ENCODE measurements at regions not wholly inside any gene's neighbourhood (a gene's known extent, or its start where the extent isn't known, plus 50 kb on each side); places are given as distances from the start of the nearest gene placed in this dataset.

DNA sequence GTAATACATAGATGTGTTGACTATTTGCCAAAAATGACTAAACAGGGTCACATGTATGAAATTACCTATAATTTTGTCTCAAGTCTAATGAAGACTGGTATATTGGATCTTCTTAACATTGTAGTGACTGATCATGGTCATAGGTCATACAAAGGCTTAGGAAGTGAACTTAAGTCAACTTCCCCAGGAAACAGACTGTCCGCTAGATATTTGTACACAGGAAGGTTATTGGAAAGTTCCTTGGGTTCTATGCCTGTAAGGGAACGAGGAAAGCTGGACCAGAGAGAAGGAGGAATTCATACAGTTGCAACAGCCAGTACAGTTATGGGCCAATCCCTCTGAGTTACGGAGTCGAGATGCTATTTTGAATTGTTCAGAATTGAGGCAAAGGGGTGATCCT lies 462.0 kb upstream of the THRB start:
- ATAC-seq: no peak
- peaks cover 66% of the 10 kb centered on the region for H3K27me3 Mint-ChIP-seq (ENCODE audit: insufficient read depth, low read depth, poor library complexity)

More for the DNA sequence above, 462.0 kb upstream of the THRB start:
- peaks cover 14% of the 10 kb centered on the region; the same call in 1 of the 2 replicates for H4K20me1 ChIP-seq (replicated peaks; ENCODE audit: insufficient read depth)
- no peaks in the 10 kb centered on the region for H3K79me2 ChIP-seq (replicated peaks; ENCODE audit: insufficient read depth)
- no peak for DNase-seq (ENCODE audit: low spot score)
- H3K4me3 ChIP-seq: no peak overlapping the region
- H3K9me2 ChIP-seq (ENCODE audit: insufficient read depth): no peaks in the 10 kb centered on the region
- no peak for TF ChIP-seq STAT1 (IDR thresholded peaks at IDR 0.05; ENCODE audit: unreplicated experiment)
- TF ChIP-seq POLR2AphosphoS5 (IDR thresholded peaks at IDR 0.05; ENCODE audit: low read depth): no peak
- TF ChIP-seq NANOG (IDR thresholded peaks at IDR 0.05; ENCODE audit: borderline replicate concordance): no peak
- no peak for TF ChIP-seq ZNF331 (CRISPR knock-in tag; IDR thresholded peaks at IDR 0.05; ENCODE audit: low read depth)
- no peak for TF ChIP-seq EZH2phosphoT487 (IDR thresholded peaks at IDR 0.05; ENCODE audit: unreplicated experiment)
- TF ChIP-seq, protein P1, sequence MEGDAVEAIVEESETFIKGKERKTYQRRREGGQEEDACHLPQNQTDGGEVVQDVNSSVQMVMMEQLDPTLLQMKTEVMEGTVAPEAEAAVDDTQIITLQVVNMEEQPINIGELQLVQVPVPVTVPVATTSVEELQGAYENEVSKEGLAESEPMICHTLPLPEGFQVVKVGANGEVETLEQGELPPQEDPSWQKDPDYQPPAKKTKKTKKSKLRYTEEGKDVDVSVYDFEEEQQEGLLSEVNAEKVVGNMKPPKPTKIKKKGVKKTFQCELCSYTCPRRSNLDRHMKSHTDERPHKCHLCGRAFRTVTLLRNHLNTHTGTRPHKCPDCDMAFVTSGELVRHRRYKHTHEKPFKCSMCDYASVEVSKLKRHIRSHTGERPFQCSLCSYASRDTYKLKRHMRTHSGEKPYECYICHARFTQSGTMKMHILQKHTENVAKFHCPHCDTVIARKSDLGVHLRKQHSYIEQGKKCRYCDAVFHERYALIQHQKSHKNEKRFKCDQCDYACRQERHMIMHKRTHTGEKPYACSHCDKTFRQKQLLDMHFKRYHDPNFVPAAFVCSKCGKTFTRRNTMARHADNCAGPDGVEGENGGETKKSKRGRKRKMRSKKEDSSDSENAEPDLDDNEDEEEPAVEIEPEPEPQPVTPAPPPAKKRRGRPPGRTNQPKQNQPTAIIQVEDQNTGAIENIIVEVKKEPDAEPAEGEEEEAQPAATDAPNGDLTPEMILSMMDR (conservative IDR thresholded peaks at IDR 0.05; ENCODE audit: low read depth in 2 of 2): no peak
- TF ChIP-seq, protein P2, sequence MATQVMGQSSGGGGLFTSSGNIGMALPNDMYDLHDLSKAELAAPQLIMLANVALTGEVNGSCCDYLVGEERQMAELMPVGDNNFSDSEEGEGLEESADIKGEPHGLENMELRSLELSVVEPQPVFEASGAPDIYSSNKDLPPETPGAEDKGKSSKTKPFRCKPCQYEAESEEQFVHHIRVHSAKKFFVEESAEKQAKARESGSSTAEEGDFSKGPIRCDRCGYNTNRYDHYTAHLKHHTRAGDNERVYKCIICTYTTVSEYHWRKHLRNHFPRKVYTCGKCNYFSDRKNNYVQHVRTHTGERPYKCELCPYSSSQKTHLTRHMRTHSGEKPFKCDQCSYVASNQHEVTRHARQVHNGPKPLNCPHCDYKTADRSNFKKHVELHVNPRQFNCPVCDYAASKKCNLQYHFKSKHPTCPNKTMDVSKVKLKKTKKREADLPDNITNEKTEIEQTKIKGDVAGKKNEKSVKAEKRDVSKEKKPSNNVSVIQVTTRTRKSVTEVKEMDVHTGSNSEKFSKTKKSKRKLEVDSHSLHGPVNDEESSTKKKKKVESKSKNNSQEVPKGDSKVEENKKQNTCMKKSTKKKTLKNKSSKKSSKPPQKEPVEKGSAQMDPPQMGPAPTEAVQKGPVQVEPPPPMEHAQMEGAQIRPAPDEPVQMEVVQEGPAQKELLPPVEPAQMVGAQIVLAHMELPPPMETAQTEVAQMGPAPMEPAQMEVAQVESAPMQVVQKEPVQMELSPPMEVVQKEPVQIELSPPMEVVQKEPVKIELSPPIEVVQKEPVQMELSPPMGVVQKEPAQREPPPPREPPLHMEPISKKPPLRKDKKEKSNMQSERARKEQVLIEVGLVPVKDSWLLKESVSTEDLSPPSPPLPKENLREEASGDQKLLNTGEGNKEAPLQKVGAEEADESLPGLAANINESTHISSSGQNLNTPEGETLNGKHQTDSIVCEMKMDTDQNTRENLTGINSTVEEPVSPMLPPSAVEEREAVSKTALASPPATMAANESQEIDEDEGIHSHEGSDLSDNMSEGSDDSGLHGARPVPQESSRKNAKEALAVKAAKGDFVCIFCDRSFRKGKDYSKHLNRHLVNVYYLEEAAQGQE (IDR thresholded peaks at IDR 0.05; ENCODE audit: unreplicated experiment): no peak
- no peak for TF ChIP-seq EZH2 (IDR thresholded peaks at IDR 0.05; ENCODE audit: low read depth, unreplicated experiment)
- TF ChIP-seq JUNB (IDR thresholded peaks at IDR 0.05; ENCODE audit: unreplicated experiment): no peak
- no peak for TF ChIP-seq ZNF114 (CRISPR knock-in tag; IDR thresholded peaks at IDR 0.05)
- TF ChIP-seq CREB1 (CRISPR knock-in tag; IDR thresholded peaks at IDR 0.05; ENCODE audit: low read depth): no peak
- TF ChIP-seq, protein P3, sequence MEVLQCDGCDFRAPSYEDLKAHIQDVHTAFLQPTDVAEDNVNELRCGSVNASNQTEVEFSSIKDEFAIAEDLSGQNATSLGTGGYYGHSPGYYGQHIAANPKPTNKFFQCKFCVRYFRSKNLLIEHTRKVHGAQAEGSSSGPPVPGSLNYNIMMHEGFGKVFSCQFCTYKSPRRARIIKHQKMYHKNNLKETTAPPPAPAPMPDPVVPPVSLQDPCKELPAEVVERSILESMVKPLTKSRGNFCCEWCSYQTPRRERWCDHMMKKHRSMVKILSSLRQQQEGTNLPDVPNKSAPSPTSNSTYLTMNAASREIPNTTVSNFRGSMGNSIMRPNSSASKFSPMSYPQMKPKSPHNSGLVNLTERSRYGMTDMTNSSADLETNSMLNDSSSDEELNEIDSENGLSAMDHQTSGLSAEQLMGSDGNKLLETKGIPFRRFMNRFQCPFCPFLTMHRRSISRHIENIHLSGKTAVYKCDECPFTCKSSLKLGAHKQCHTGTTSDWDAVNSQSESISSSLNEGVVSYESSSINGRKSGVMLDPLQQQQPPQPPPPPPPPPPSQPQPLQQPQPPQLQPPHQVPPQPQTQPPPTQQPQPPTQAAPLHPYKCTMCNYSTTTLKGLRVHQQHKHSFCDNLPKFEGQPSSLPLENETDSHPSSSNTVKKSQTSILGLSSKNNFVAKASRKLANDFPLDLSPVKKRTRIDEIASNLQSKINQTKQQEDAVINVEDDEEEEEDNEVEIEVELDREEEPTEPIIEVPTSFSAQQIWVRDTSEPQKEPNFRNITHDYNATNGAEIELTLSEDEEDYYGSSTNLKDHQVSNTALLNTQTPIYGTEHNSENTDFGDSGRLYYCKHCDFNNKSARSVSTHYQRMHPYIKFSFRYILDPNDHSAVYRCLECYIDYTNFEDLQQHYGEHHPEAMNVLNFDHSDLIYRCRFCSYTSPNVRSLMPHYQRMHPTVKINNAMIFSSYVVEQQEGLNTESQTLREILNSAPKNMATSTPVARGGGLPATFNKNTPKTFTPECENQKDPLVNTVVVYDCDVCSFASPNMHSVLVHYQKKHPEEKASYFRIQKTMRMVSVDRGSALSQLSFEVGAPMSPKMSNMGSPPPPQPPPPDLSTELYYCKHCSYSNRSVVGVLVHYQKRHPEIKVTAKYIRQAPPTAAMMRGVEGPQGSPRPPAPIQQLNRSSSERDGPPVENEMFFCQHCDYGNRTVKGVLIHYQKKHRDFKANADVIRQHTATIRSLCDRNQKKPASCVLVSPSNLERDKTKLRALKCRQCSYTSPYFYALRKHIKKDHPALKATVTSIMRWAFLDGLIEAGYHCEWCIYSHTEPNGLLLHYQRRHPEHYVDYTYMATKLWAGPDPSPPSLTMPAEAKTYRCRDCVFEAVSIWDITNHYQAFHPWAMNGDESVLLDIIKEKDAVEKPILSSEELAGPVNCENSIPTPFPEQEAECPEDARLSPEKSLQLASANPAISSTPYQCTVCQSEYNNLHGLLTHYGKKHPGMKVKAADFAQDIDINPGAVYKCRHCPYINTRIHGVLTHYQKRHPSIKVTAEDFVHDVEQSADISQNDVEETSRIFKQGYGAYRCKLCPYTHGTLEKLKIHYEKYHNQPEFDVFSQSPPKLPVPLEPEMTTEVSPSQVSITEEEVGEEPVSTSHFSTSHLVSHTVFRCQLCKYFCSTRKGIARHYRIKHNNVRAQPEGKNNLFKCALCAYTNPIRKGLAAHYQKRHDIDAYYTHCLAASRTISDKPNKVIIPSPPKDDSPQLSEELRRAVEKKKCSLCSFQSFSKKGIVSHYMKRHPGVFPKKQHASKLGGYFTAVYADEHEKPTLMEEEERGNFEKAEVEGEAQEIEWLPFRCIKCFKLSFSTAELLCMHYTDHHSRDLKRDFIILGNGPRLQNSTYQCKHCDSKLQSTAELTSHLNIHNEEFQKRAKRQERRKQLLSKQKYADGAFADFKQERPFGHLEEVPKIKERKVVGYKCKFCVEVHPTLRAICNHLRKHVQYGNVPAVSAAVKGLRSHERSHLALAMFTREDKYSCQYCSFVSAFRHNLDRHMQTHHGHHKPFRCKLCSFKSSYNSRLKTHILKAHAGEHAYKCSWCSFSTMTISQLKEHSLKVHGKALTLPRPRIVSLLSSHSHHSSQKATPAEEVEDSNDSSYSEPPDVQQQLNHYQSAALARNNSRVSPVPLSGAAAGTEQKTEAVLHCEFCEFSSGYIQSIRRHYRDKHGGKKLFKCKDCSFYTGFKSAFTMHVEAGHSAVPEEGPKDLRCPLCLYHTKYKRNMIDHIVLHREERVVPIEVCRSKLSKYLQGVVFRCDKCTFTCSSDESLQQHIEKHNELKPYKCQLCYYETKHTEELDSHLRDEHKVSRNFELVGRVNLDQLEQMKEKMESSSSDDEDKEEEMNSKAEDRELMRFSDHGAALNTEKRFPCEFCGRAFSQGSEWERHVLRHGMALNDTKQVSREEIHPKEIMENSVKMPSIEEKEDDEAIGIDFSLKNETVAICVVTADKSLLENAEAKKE (CRISPR knock-in tag; IDR thresholded peaks at IDR 0.05): no peak
- TF ChIP-seq, protein P4, sequence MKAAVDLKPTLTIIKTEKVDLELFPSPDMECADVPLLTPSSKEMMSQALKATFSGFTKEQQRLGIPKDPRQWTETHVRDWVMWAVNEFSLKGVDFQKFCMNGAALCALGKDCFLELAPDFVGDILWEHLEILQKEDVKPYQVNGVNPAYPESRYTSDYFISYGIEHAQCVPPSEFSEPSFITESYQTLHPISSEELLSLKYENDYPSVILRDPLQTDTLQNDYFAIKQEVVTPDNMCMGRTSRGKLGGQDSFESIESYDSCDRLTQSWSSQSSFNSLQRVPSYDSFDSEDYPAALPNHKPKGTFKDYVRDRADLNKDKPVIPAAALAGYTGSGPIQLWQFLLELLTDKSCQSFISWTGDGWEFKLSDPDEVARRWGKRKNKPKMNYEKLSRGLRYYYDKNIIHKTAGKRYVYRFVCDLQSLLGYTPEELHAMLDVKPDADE (IDR thresholded peaks at IDR 0.05): no peak
- no peaks in the 10 kb centered on the region for H3K4me1 ChIP-seq (ENCODE audit: insufficient read depth)
- H3K4me2 ChIP-seq: no peak overlapping the region
- H3K27me3 ChIP-seq (ENCODE audit: insufficient read depth): peaks cover 80% of the 10 kb centered on the region
- H3K27ac ChIP-seq (ENCODE audit: low read depth): no peak overlapping the region
- Mint-ChIP-seq H3K9me3 (peaks cover 9% of the 10 kb centered on the region; the same call in 1 of the 3 replicates), H3K4me1 (peaks cover 5% of the 10 kb centered on the region; the same call in 2 of the 3 replicates), H3K36me3 (ENCODE audit: low read depth) (no peaks in the 10 kb centered on the region), H3K4me3 (no peak overlapping the region), H3K27ac (no peak overlapping the region)
- H2AFZ ChIP-seq: no peak overlapping the region
- no peaks in the 10 kb centered on the region for H3K36me3 ChIP-seq (ENCODE audit: insufficient read depth)
- no peaks in the 10 kb centered on the region for H3F3A ChIP-seq (replicated peaks; ENCODE audit: low read depth)
